ENCODE measurements at regions not wholly inside any gene's neighbourhood (a gene's known extent, or its start where the extent isn't known, plus 50 kb on each side); places are given as distances from the start of the nearest gene placed in this dataset.

DNA sequence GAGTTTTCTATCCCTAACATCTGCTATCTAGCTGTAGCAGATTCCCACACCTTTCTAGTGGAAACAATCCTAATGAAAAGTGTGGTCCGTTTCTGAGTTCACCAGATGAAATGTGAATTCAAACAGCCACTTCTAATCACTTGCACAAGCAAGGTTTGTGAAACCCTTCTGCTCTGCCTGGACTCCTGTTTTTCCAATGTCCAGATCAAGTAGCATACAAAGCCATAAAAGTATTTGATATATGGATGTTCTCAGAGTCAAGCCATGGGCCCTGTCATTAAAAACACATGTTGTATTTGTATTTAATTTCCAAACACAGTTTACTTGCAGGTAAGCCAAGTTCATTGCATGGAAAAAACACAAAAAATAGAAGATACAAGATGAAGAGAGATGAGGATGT, 570.4 kb downstream of the NR2F1-AS1 start:
- H3K36me3 ChIP-seq (replicated peaks in 1 of 2; ENCODE audit: control extremely low read depth in 1 of 2, control insufficient read depth in 1 of 2, extremely low read depth in 1 of 2, insufficient read depth in 2 of 2, low read length in 1 of 2) = no peaks in the 10 kb centered on the region
- no peaks in the 10 kb centered on the region for H3K79me2 ChIP-seq (ENCODE audit: control insufficient read depth, insufficient read depth, low read length)
- peaks cover 0 to 3% (median 0%) of the 10 kb centered on the region in 3 donors for H3K9me3 ChIP-seq (ENCODE audit: control extremely low read depth in 1 of 3, control insufficient read depth in 2 of 3, insufficient read depth in 1 of 3, low read length in 2 of 3)
- ChIA-PET CTCF (no interaction called here), POLR2A (no interaction called here)
- intact Hi-C loops (cut with micrococcal nuclease) = no loop called here
- Mint-ChIP-seq H3K9me3 (ENCODE audit: insufficient read depth) (peaks cover 3% of the 10 kb centered on the region), H3K27ac (no peak overlapping the region), H3K4me1 (no peaks in the 10 kb centered on the region), H3K27me3 (no peaks in the 10 kb centered on the region), H3K4me3 (no peak overlapping the region)
- no peak overlapping the region for H2AFZ ChIP-seq (ENCODE audit: insufficient read depth, low read depth, low read length, poor library complexity, severe bottlenecking)
- H3K27ac ChIP-seq (ENCODE audit: low read length in 2 of 2) = no peak overlapping the region
- DNase-seq (no peak), ATAC-seq (ENCODE audit: low read depth) (no peak)
- WGBS (ENCODE audit: insufficient coverage) = no CpG with 5 or more reads among the region's 1 CpG
- H3K4me2 ChIP-seq (replicated peaks; ENCODE audit: low read depth, low read length, poor library complexity, severe bottlenecking) = no peak overlapping the region
- H4K20me1 ChIP-seq (ENCODE audit: control insufficient read depth, insufficient read depth, low read length, poor library complexity, severe bottlenecking) = no peaks in the 10 kb centered on the region
- TF ChIP-seq EZH2 (IDR thresholded peaks at IDR 0.05; ENCODE audit: borderline replicate concordance, insufficient read depth, low read depth, low read length, poor library complexity, severe bottlenecking) = no peak
- TF ChIP-seq, protein P1, sequence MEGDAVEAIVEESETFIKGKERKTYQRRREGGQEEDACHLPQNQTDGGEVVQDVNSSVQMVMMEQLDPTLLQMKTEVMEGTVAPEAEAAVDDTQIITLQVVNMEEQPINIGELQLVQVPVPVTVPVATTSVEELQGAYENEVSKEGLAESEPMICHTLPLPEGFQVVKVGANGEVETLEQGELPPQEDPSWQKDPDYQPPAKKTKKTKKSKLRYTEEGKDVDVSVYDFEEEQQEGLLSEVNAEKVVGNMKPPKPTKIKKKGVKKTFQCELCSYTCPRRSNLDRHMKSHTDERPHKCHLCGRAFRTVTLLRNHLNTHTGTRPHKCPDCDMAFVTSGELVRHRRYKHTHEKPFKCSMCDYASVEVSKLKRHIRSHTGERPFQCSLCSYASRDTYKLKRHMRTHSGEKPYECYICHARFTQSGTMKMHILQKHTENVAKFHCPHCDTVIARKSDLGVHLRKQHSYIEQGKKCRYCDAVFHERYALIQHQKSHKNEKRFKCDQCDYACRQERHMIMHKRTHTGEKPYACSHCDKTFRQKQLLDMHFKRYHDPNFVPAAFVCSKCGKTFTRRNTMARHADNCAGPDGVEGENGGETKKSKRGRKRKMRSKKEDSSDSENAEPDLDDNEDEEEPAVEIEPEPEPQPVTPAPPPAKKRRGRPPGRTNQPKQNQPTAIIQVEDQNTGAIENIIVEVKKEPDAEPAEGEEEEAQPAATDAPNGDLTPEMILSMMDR (IDR thresholded peaks at IDR 0.05) = no peak
- H3K4me1 ChIP-seq (ENCODE audit: control insufficient read depth in 2 of 2, insufficient read depth in 2 of 2, low read length in 2 of 2) = no peaks in the 10 kb centered on the region
- H3K4me3 ChIP-seq (ENCODE audit: control extremely low read depth in 1 of 5, extremely low read depth in 1 of 5, insufficient read depth in 1 of 5, low read depth in 2 of 5, low read length in 4 of 5) = no peak overlapping the region
- H3K9ac ChIP-seq (ENCODE audit: low read length) = no peak overlapping the region
- no peaks in the 10 kb centered on the region for H3K27me3 ChIP-seq (replicated peaks in 1 of 4; ENCODE audit: control extremely low read depth in 1 of 4, control insufficient read depth in 3 of 4, insufficient read depth in 4 of 4, low read length in 3 of 4)

DNA sequence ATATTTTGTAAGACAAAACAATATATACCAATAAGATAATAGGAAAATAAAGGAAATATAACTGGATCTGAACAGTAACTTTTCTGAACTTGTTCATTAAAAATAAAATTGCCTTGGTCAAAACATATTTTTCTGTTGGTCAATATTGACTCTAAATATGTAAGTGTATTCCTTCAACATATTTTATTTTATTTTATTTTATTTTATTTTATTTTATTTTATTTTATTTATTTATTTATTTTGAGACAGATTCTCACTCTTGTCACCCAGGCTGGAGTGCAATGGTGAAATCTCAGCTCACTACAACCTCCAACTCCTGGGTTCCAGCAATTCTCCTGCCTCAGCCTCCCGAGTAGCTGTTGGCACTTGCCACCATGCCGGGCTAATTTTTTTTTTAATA, 571.0 kb downstream of the NR2F1-AS1 start:
- H3K36me3 ChIP-seq (replicated peaks in 1 of 2; ENCODE audit: control extremely low read depth in 1 of 2, control insufficient read depth in 1 of 2, extremely low read depth in 1 of 2, insufficient read depth in 2 of 2, low read length in 1 of 2) = no peaks in the 10 kb centered on the region
- no peak overlapping the region for H2AFZ ChIP-seq (ENCODE audit: insufficient read depth, low read depth, low read length, poor library complexity, severe bottlenecking)
- POLR2A ChIA-PET = no interaction called here
- H4K20me1 ChIP-seq (ENCODE audit: control insufficient read depth, insufficient read depth, low read length, poor library complexity, severe bottlenecking) = no peaks in the 10 kb centered on the region
- TF ChIP-seq EZH2 (IDR thresholded peaks at IDR 0.05; ENCODE audit: borderline replicate concordance, insufficient read depth, low read depth, low read length, poor library complexity, severe bottlenecking) = no peak
- TF ChIP-seq, protein P1 (IDR thresholded peaks at IDR 0.05) = no peak
- Mint-ChIP-seq H3K9me3 (ENCODE audit: insufficient read depth) (peaks cover 3% of the 10 kb centered on the region), H3K27me3 (no peaks in the 10 kb centered on the region), H3K27ac (no peak overlapping the region), H3K4me1 (no peaks in the 10 kb centered on the region), H3K4me3 (no peak overlapping the region)
- DNase-seq = no peak
- no peaks in the 10 kb centered on the region for H3K4me1 ChIP-seq (ENCODE audit: control insufficient read depth in 2 of 2, insufficient read depth in 2 of 2, low read length in 2 of 2)
- no peak for ATAC-seq (ENCODE audit: low read depth)
- no peak overlapping the region for H3K4me2 ChIP-seq (replicated peaks; ENCODE audit: low read depth, low read length, poor library complexity, severe bottlenecking)
- peaks cover 0 to 3% (median 0%) of the 10 kb centered on the region in 3 donors for H3K9me3 ChIP-seq (ENCODE audit: control extremely low read depth in 1 of 3, control insufficient read depth in 2 of 3, insufficient read depth in 1 of 3, low read length in 2 of 3)
- no peak overlapping the region for H3K4me3 ChIP-seq (ENCODE audit: control extremely low read depth in 1 of 5, extremely low read depth in 1 of 5, insufficient read depth in 1 of 5, low read depth in 2 of 5, low read length in 4 of 5)
- CTCF ChIA-PET = no interaction called here
- intact Hi-C loops (cut with micrococcal nuclease) = no loop called here
- 92% methylated on average over 2 of the region's 2 CpGs for WGBS (ENCODE audit: insufficient coverage)
- H3K27ac ChIP-seq (ENCODE audit: low read length in 2 of 2) = no peak overlapping the region
- no peaks in the 10 kb centered on the region for H3K27me3 ChIP-seq (replicated peaks in 1 of 4; ENCODE audit: control extremely low read depth in 1 of 4, control insufficient read depth in 3 of 4, insufficient read depth in 4 of 4, low read length in 3 of 4)
- no peak overlapping the region for H3K9ac ChIP-seq (ENCODE audit: low read length)
- H3K79me2 ChIP-seq (ENCODE audit: control insufficient read depth, insufficient read depth, low read length) = no peaks in the 10 kb centered on the region

All from B cell (primary cell).